SK-N-SH (cell line): ENCODE measurements at regions not wholly inside any gene's neighbourhood (a gene's known extent, or its start where the extent isn't known, plus 50 kb on each side); places are given as distances from the start of the nearest gene placed in this dataset.

ENCODE experiments used
- CTCF ChIA-PET: fragments of 300-600, 350-600 bp; formaldehyde crosslinking; extraction: SDS; loops from one replicate; lab custom pipeline; 2021; lab: Yijun Ruan, JAX
- POLR2A ChIA-PET: fragments of 350-600 bp; sonication (Branson Sonifier 250); formaldehyde crosslinking; extraction: SDS; loops from one replicate; lab custom pipeline; 2020; ENCODE audit warnings: antibody characterized with exemption, inconsistent platforms; lab: Yijun Ruan, JAX
- DNase-seq: peaks from one replicate; pipeline ENCODE4 v3.0.0; 2012
- H2AFZ ChIP-seq: fragments of 200-600 bp; sonication (generic); 2 replicates; pipeline ENCODE4 v1.8.1; 2016; ENCODE audit warnings: antibody characterized with exemption, mild to moderate bottlenecking, low read depth
- H3F3A ChIP-seq: fragments of 200-600 bp; sonication (generic); replicated peaks from 2 replicates; pipeline ENCODE3; 2016; ENCODE audit warnings: antibody characterized with exemption, mild to moderate bottlenecking; ENCODE audit not compliant: insufficient read depth
- H3K27ac ChIP-seq, 2 experiments: fragments of 200-500 bp in 1 of 2; fragments of 200-600 bp in 1 of 2; sonication (Bioruptor generic) in 1 of 2; sonication (generic), shearing (Covaris generic) in 1 of 2; 2 replicates each; pipeline versions ENCODE4 v1.5.1 to v1.6.1; 2014 to 2016; ENCODE audit warnings: low read depth in 2 of 2, inconsistent platforms in 1 of 2, low read length in 1 of 2, mild to moderate bottlenecking in 1 of 2, mixed read lengths in 1 of 2
- H3K27me3 ChIP-seq: fragments of 200-600 bp; sonication (generic), shearing (Covaris generic); 2 replicates; pipeline ENCODE4 v1.6.1; 2016; ENCODE audit warnings: mixed run types; ENCODE audit not compliant: insufficient read depth
- H3K36me3 ChIP-seq, 2 experiments: fragments of 200-500 bp in 1 of 2; fragments of 200-600 bp in 1 of 2; sonication (Bioruptor generic) in 1 of 2; sonication (generic) in 1 of 2; replicated peaks in 1 of 2; 2 replicates each; pipeline versions ENCODE3 to v1.5.1; 2014 to 2016; ENCODE audit warnings: low read length in 1 of 2, mild to moderate bottlenecking in 1 of 2; ENCODE audit not compliant: insufficient read depth in 2 of 2, control insufficient read depth in 1 of 2
- H3K4me1 ChIP-seq, 2 experiments: fragments of 200-500 bp in 1 of 2; fragments of 200-600 bp in 1 of 2; sonication (Bioruptor generic) in 1 of 2; sonication (generic), shearing (Covaris generic) in 1 of 2; 2 replicates each; pipeline versions ENCODE4 v1.5.1 to v1.6.1; 2014 to 2016; ENCODE audit warnings: low read depth in 1 of 2, low read length in 1 of 2, mixed run types in 1 of 2; ENCODE audit not compliant: insufficient read depth in 2 of 2, control insufficient read depth in 1 of 2
- H3K4me2 ChIP-seq: fragments of 200-600 bp; sonication (generic), shearing (Covaris generic); 2 replicates; pipeline ENCODE4 v1.6.1; 2017; ENCODE audit warnings: mixed run types
- H3K4me3 ChIP-seq, 2 experiments: fragments of 200-500 bp in 1 of 2; fragments of 200-600 bp in 1 of 2; sonication (Bioruptor generic) in 1 of 2; sonication (generic), shearing (Covaris generic) in 1 of 2; 2 replicates each; pipeline versions ENCODE4 v1.5.1 to v1.8.1; 2014 to 2016; ENCODE audit warnings: low read depth in 2 of 2, inconsistent platforms in 1 of 2, low read length in 1 of 2, mild to moderate bottlenecking in 1 of 2, mixed read lengths in 1 of 2, moderate library complexity in 1 of 2
- H3K79me2 ChIP-seq: fragments of 200-600 bp; sonication (generic); 2 replicates; pipeline ENCODE4 v1.8.1; 2017; ENCODE audit warnings: mild to moderate bottlenecking; ENCODE audit not compliant: insufficient read depth
- H3K9ac ChIP-seq: fragments of 200-600 bp; sonication (generic); 2 replicates; pipeline ENCODE4 v1.6.1; 2017; ENCODE audit warnings: mixed run types
- H3K9me2 ChIP-seq: fragments of 200-600 bp; sonication (generic); 2 replicates; pipeline ENCODE4 v1.6.1; 2017; ENCODE audit warnings: mixed run types
- H3K9me3 ChIP-seq: fragments of 200-600 bp; sonication (generic); 2 replicates; pipeline ENCODE4 v1.6.1; 2017; ENCODE audit warnings: mixed run types, mild to moderate bottlenecking, moderate library complexity
- H4K20me1 ChIP-seq: fragments of 200-600 bp; sonication (generic); 2 replicates; pipeline ENCODE4 v1.6.1; 2017; ENCODE audit warnings: mild to moderate bottlenecking, mixed run types; ENCODE audit not compliant: insufficient read depth
- CTCF ChIP-seq: fragments of 200-600 bp; sonication (generic); IDR thresholded peaks from 2 replicates; pipeline ENCODE4 v1.6.1; 2017; ENCODE audit warnings: antibody characterized with exemption, mild to moderate bottlenecking, moderate library complexity
- ELF1 ChIP-seq: IDR thresholded peaks from 2 replicates; pipeline ENCODE4 v1.4.0; 2012
- EZH2phosphoT487 ChIP-seq: fragments of 200-600 bp; sonication (generic); IDR thresholded peaks from 2 replicates; pipeline ENCODE4 v1.6.1; 2017; ENCODE audit warnings: low read depth, mixed run types, mild to moderate bottlenecking, antibody characterized with exemption, moderate library complexity, borderline replicate concordance
- FOXM1 ChIP-seq: IDR thresholded peaks from 2 replicates; pipeline ENCODE4 v1.4.0; 2012; ENCODE audit warnings: low read depth, mild to moderate bottlenecking
- GABPA ChIP-seq: IDR thresholded peaks from 2 replicates; pipeline ENCODE4 v1.4.0; 2012; ENCODE audit warnings: low read depth, mild to moderate bottlenecking
- IRF3 ChIP-seq: fragments of 150-350 bp; IDR thresholded peaks from 2 replicates; pipeline ENCODE4 v1.6.1; 2016; ENCODE audit warnings: mild to moderate bottlenecking, low read depth, low read length
- MEF2A ChIP-seq: IDR thresholded peaks from 2 replicates; pipeline ENCODE4 v1.4.0; 2012; ENCODE audit warnings: low read depth, borderline replicate concordance
- MXI1 ChIP-seq: IDR thresholded peaks from 2 replicates; pipeline ENCODE4 v1.6.1; 2012; ENCODE audit warnings: mild to moderate bottlenecking, low read depth, low read length, improper control_type of control experiment
- NFIC ChIP-seq: IDR thresholded peaks from 2 replicates; pipeline ENCODE4 v1.4.0; 2012; ENCODE audit warnings: borderline replicate concordance
- POLR2AphosphoS5 ChIP-seq: IDR thresholded peaks from 2 replicates; pipeline ENCODE4 v1.6.1; 2012; ENCODE audit warnings: low read depth, low read length
- RFX5 ChIP-seq: IDR thresholded peaks from 2 replicates; pipeline ENCODE4 v1.6.1; 2012; ENCODE audit warnings: mild to moderate bottlenecking, improper control_type of control experiment, low read length
- RXRA ChIP-seq: IDR thresholded peaks from 2 replicates; pipeline ENCODE4 v1.4.0; 2012; ENCODE audit warnings: low read depth, mild to moderate bottlenecking, borderline replicate concordance
- SMC3 ChIP-seq: IDR thresholded peaks from 2 replicates; pipeline ENCODE4 v1.6.1; 2012; ENCODE audit warnings: low read depth, low read length, improper control_type of control experiment
- TAF1 ChIP-seq: IDR thresholded peaks from 2 replicates; pipeline ENCODE4 v1.6.1; 2012; ENCODE audit warnings: low read depth, mild to moderate bottlenecking, low read length, moderate library complexity, borderline replicate concordance
- TEAD4 ChIP-seq: IDR thresholded peaks from 2 replicates; pipeline ENCODE4 v1.4.0; 2012; ENCODE audit warnings: mild to moderate bottlenecking, borderline replicate concordance; ENCODE audit not compliant: insufficient read depth
- USF1 ChIP-seq: IDR thresholded peaks from 2 replicates; pipeline ENCODE4 v1.4.0; 2012; ENCODE audit warnings: low read depth, borderline replicate concordance
- YY1 ChIP-seq: IDR thresholded peaks from 2 replicates; pipeline ENCODE4 v1.4.0; 2012; ENCODE audit warnings: low read depth, mild to moderate bottlenecking
- ZBTB33 ChIP-seq: IDR thresholded peaks from 2 replicates; pipeline ENCODE4 v1.4.0; 2012; ENCODE audit warnings: low read depth, borderline replicate concordance
- WGBS: methylation state at CpG from one replicate; pipeline ENCODE4 v1.1.6; 2017; ENCODE audit warnings: low lambda C conversion rate; 5-methylcytosine and 5-hydroxymethylcytosine counted together

- no peaks in the 10 kb centered on the region for H4K20me1 ChIP-seq
- no peak overlapping the region for H3K27ac ChIP-seq
- H3K36me3 ChIP-seq, result no peaks in the 10 kb centered on the region
- no peak overlapping the region for H3K9ac ChIP-seq
- ChIA-PET CTCF (interaction anchor here (0.6 kb wide), 1 partner anchor 13 kb away, joined by 3 read pairs; no protein-coding TSS in a partner anchor), POLR2A (no interaction called here)
- H2AFZ ChIP-seq, result no peak overlapping the region
- H3K27me3 ChIP-seq, result no peaks in the 10 kb centered on the region
- H3K79me2 ChIP-seq, result no peaks in the 10 kb centered on the region
- no peak overlapping the region for H3K4me3 ChIP-seq
- no peaks in the 10 kb centered on the region for H3K9me3 ChIP-seq
- no peaks in the 10 kb centered on the region for H3F3A ChIP-seq
- no peak overlapping the region for H3K4me2 ChIP-seq
- no peak for DNase-seq
- TF ChIP-seq POLR2AphosphoS5, result no peak
- TF ChIP-seq MXI1, result no peak
- no peak for TF ChIP-seq RFX5
- TF ChIP-seq EZH2phosphoT487, result no peak
- TF ChIP-seq SMC3, result no peak
- TF ChIP-seq YY1, result no peak
- TF ChIP-seq MEF2A, result no peak
- TF ChIP-seq NFIC, result no peak
- no peak for TF ChIP-seq ZBTB33
- no peak for TF ChIP-seq CTCF
- no peak for TF ChIP-seq RXRA
- no peak for TF ChIP-seq FOXM1
- TF ChIP-seq TEAD4, result no peak
- no peak for TF ChIP-seq GABPA
- no peak for TF ChIP-seq ELF1
- WGBS, result 3% methylated on average over 1 of the region's 1 CpG
- H3K9me2 ChIP-seq, result 0 out of 2 replicates have a peak, but pooled peaks cover 3% of the 10 kb centered on the region
- H3K4me1 ChIP-seq, result no peaks in the 10 kb centered on the region
Measured at GRCh38 chr6:74715355-74716085, 490.3 kb downstream of the COL12A1 start.

- no peak for DNase-seq
- Histone ChIP-seq H3K4me3 (no peak overlapping the region), H2AFZ (no peak overlapping the region), H3K27ac (no peak overlapping the region), H3K9me2 (0 out of 2 replicates have a peak, but pooled peaks cover 1% of the 10 kb centered on the region), H3K9me3 (no peaks in the 10 kb centered on the region), H3K4me1 (no peaks in the 10 kb centered on the region), H3K4me2 (no peak overlapping the region), H3K27me3 (no peaks in the 10 kb centered on the region), H3F3A (no peaks in the 10 kb centered on the region), H3K36me3 (no peaks in the 10 kb centered on the region), H3K9ac (no peak overlapping the region), H4K20me1 (no peaks in the 10 kb centered on the region), H3K79me2 (no peaks in the 10 kb centered on the region)
- ChIA-PET POLR2A (no interaction called here), CTCF (no interaction called here)
- TF ChIP-seq USF1 (no peak), TAF1 (no peak), IRF3 (no peak)
Measured at GRCh38 chr6:74713941-74714340, 491.9 kb downstream of the COL12A1 start.
